ENCODE measurements at regions not wholly inside any gene's neighbourhood (a gene's known extent, or its start where the extent isn't known, plus 50 kb on each side); places are given as distances from the start of the nearest gene placed in this dataset.

DNA sequence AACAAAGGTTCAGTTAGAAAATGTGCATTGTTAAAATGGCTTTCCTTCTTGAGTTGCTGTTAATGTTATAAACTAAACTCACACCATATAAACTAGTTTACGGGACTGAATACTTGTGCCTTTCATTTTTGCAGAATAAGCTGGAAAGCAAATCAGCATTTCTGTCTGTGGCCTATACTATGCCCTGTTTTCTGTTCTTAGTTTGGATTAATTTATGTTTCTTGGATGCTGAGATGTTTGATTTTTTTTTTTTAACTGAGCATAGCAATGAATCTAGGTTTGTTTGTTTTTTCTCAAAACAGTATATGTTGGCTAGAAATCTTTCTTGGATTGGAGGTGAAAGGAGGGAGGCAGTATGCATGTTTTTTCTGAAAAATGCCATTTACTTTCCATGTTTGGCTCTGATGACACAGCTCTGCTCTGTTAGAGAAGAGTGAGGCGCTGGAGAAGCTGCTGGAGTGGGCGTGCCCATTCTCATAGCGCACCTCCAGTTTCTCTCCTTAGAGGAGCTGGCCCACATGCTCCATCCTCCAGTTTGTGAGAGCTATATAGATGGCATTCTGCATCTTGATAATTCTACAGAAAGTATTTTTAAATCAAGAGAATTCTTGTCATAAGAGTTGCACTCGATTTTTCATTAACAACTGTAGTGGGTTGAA lies 423.6 kb upstream of the TPM1 start:
- DNase-seq = no peak

DNA sequence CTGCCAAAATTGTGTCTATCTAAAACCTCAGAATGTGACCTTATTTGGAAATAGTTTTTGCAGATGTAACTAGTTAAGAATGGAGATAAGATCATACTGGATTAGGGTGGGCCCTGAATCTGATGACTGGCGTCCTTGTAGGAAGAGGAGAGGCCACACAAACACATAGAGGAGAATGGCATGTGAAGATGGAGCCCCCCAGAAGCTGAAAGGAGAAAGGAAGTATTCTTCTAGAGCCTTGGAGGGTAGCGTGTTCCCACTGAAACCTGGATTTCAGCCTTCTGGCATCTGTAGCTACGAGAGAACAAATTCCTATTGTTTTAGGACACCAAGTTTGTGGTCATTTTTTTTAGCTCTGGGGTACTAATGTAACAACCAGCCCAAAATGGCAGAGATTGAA lies 423.0 kb upstream of the TPM1 start:
- no peak for DNase-seq

DNA sequence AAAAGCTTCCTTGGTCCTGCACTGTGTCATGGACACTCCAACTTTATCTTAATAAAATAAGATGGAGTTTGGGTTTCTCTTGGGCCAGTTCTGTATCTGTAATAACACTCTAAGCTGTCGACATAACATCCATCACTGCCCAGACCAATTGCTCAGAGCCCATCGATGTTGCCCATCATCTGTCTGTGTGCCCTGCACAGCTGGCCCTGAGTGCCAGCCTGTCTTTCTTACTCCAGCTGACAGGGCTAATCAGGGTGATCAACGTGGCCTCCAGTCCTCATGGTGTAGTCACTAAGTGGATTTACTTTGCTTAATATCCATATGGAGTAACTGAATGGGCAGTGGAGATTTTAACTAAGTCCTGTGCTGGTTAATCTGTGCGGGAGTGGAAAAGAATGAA lies 419.8 kb upstream of the TPM1 start:
- no peak for DNase-seq

DNA sequence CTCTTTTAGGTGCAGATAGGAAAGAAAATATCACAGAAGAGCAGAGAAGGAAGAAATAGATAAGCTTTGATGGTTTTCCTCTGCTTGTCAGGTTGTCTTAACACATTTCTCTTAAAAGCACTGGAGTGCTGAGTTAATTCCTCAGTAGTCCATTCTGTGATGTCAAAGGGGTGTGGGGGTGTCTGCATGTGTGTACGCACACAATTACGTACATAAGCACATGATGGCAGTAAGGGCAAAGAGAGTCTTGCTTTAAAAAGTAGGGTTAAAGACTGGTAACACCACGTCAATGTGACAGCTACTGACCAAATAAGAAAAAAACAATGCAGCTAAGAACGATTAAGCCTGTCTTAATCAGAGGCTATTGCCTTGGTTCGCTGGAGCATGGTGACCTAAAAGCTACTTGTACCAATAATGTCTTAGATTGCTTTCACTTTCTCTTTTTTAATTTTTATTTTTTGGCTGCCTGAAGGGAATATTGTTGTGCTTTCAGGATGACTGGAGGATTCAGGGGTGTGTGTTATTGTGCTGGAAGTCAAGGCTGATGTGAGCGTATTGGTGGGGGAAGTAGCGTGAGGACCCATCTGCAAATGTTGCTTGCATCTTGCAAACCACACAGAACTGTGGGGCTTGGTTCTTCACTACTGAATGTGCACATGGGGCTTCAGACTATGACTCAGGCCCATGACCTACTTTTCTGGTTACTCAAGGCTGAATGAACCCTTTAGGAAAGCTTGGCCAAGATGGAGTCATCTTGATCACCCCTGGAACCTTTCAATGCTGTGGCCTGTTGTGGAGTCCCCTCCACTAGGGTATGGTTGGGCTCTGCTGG lies 417.8 kb upstream of the TPM1 start:
- no peak for DNase-seq

DNA sequence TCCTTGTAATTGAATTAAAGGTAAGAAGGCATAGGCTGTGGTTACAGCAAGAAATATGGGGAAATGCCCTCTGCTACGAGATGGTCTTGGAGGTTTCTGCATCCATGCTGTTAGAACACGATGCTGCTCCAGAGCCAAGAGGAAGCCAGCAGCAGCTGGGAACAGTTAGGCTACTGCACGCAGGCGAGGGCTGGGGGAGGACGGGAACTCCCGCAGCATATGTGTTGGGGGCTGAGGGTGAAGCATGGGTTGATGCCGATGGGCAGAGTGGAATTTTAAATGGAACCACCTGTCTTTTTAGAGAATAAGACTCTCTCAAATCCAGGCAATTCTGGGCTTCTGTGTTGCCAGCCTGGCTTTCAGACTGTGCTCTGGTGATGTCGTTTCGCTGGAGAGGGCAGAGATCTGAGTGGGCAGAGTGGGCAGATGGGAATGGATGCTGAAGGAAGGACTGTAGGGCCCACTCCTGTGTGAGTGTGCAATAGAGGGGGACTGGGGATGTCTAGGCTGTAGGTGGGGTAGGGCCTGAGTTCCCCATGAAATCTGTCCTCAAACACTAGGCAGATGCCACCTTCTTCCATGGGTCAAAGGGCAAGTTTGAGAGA lies 417.0 kb upstream of the TPM1 start:
- DNase-seq = no peak

DNA sequence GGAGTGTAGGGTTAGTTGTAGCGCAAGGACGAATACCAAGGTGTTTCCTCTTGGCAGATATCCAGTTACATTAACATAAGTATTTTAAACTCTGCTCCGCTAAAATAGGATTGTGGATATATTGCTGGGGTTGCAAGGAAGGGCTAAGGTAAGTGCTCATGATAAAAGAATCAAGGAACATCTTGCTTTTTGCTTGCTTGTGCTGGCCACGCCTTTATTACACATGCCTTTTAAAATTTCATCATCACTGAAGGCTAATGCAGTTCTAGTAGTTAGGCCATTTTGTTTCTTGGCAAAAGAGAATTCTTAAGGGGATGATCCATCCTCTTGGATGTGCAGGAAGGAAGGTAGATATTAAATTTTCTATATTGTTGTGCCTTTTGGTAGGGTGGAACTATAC lies 415.6 kb upstream of the TPM1 start:
- DNase-seq = no peak

DNA sequence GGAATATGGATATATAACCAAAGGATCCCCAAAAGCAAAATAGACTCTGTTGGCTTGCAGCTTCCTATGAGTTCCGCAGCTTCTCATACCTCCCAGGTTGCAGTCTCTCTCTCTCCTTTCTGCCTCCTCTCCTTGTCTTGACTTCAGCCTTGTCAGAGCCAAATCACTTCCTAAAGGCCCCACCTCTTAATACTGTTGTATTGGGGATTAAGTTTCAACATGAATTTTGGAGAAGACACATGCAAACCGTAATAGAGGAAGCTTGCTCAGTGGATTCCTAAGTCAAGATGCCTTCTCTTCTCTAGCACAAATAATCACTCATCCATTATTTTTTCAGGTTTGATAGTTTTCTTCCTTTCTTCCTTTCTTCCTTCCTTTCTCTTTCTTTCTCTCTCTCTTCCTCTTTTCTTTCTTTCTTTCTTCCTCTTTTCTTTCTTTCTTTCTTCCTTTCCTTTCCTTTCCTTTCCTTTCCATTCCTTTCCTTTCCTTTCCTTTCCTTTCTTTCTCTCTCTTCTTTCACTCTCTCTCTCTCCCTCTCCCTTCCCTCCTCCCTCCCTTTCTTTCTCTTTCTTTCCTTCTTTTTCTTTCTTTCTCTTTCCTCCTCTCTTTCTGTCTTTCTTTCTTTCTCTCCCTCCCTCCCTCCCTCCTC lies 411.3 kb upstream of the TPM1 start:
- no peak for DNase-seq

DNA sequence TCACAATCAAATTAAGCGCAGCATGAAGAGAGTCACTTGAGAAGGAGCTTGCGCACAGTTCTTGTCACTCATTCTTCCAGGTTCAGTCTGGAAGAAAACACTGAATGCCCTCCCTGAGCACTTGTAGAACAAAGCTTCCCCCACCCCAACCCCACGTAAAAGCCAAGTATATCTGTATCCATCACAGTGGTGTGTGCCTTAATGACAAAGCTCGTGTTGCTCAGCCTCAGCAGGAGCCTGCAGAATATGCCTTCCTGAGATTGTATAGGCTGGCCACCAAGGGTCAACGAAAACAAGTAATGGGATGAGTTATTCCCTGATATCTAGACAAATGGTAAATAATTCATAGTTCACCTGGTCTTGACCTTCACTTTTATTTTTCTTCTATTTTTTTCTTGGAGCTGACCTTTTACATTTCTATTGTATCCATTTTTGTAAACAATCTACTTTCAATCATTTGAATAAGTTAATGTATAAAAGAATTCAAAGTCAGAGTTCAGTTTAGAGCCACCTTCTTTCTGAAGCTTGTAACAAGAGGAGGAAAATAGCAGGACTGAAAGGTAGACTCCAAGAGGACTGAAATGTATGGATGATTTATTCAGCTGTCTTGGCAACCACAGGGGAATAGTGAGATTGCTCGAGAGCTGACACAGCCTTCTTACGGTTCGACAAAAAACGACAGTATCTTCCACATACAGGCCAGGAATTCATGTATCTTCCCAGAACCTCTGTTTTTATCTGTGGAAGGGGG lies 405.5 kb upstream of the TPM1 start:
- DNase-seq = no peak

DNA sequence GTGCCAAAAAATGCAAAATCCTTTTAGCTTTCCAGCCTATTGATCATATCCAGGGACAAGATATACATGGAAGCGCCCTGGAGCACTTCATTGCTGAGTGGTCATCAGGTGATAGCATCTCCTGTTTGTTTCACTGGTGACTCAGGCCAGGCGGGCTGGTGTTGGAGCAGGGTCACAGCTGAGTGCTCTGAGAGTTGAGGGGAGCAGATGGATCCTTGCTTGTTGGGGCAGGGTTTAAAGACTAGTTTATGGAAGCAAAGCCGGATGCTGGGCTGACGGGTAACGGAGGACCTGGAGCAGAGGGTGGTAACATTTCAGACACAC lies 405.0 kb upstream of the TPM1 start:
- DNase-seq = no peak

DNA sequence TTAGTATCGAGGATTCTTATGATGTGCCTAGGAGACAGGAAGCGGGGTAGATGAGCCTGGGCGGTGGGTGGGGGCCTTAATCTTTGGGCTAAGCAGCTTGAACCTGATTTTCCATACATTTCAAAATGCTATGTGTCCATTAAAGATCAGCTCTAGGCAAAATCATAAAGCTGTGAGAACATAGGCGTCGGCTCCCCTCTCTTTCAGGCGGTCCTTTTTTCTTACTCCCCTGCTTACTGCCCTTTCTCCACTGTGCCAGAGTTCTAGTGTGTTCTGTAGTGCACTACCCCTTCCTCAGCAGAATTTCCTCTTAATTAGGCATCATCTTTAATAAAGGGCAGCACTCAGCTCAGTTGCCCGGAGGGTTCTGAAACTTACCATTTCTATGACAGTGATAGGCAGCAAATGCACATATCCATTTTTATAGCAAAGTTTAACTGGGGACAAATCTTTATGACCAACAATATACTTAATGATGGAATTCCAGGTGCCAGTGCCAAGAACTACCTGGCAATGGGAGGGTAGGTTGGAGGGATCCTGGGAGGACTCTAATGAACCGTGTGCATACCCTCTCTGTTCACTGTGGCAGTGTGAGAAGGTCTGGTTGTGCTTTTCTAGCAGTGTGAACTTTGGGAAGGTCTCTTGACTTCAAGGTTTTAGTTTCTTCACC lies 404.5 kb upstream of the TPM1 start:
- no peak for DNase-seq

DNA sequence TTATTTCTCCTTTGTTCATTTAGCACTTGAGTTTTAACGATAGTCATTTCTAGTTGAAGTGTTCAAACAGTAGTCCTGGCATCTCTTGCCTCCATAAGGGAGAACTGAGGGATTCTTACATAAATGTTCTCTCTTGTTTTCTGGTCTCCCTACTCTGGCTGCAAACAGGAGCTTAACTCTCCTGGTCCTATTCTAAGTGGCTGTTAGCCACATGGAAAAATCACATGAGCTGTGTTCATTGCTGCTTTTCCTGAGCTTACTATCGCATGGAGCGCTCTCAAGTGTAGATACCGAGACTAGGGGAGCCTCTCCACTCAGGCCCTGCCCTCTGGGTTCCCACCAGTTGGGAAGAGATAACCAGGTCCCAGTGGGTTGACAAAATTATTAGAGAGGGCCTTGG lies 403.1 kb upstream of the TPM1 start:
- no peak for DNase-seq

DNA sequence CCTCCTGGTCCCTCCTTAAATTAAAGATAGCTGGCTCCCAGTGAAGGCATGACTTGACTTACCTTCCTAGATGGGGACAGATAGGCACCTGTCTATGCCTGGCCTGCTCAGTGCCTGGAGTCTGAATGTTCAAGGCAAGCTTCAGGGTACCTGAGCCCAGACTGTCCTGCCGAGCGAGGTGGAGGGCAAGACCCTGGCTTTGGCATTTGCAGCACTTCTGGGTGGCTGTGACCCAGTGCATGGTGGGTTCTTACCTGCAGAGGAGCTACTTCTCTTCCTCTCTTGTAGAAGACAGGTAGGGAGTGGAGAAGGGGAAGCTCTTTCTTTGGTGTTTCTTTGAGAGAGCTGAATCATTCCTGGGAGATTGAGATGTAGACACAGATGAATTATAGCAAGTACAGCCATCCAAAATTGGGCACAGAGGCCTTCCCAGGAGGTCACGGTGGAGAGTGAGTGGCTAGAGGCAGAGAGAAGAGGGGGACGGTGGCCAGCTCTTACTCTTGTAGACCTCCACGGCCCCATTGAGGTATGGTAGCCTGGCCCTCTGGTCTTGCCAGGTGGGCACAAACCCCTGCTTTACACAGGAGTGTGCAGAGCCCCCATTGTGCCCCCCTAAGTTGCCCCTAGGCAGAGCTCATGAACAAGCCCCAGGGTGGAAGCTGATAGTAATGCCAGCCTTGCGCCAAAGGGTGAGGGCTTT lies 402.5 kb upstream of the TPM1 start:
- no peak for DNase-seq

DNA sequence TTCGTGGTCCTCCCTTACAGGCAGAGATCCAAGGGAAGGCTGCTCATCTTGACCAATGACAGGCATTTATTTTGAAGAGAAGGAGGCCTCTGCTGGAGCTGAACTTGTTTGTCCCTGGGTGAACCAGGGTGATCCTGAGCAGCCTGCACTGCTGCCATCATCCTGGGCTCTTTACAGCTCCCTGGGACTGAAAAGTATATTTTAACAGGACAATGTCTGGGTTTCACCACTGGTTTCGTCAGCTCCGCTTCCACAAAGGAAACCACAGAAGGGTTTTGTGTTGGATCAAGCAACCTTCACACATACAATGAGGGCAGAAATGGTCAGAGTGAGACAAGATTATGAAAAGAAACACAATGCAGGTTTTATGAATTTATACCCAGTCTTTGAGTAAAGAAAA lies 400.7 kb upstream of the TPM1 start:
- no peak for DNase-seq

DNA sequence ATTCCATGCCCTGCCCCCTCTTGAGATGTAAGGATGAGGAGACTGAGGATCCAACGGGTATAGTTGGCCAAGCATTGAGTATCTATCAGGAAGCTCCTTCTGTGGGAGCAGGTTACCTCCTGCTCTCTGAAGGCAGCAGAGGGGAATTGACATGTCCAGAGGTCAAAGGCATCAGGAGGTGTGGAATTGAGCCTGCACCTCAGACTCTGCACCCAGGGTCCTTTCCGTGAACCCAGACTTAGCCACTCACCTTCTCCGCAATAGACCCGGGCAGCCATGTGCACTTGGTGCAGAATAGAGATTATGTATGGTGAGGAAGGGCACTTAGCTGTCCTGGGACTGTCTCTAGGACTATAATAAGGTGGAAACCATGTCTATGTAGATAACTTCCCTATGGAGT lies 399.0 kb upstream of the TPM1 start:
- no peak for DNase-seq

DNA sequence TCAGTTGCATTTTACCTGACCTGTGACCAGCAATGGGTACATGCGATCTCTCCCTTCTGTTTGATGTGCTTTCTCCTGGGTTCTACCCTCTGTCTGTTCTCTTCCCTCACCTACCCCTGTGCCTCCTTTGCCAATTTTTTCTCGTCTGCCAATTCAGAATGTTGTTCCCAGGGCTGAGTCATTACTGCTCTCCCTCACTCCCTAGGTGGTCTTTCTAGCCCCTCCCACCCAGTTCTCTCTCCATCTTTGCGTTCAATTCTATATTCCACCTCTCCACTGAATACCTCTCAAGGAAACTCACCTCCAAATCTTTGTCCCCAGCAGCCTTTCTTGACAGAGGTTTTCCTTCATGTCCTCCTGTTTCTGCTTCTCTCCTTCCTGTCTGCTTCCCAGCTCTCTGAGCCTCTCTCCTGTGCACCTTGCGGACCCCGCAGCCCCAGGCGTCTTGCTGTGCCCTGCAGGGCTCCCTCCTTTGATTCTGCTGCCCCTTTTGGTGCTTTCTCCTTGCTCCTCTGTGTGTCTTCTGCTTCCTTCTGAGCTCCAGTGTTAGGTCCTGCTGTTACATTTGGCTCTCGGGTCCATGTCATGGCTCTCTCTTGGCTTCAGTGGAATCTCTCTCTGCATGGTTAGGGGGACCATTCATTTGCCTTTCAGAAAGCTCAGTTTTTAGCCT lies 398.2 kb upstream of the TPM1 start:
- no peak for DNase-seq

DNA sequence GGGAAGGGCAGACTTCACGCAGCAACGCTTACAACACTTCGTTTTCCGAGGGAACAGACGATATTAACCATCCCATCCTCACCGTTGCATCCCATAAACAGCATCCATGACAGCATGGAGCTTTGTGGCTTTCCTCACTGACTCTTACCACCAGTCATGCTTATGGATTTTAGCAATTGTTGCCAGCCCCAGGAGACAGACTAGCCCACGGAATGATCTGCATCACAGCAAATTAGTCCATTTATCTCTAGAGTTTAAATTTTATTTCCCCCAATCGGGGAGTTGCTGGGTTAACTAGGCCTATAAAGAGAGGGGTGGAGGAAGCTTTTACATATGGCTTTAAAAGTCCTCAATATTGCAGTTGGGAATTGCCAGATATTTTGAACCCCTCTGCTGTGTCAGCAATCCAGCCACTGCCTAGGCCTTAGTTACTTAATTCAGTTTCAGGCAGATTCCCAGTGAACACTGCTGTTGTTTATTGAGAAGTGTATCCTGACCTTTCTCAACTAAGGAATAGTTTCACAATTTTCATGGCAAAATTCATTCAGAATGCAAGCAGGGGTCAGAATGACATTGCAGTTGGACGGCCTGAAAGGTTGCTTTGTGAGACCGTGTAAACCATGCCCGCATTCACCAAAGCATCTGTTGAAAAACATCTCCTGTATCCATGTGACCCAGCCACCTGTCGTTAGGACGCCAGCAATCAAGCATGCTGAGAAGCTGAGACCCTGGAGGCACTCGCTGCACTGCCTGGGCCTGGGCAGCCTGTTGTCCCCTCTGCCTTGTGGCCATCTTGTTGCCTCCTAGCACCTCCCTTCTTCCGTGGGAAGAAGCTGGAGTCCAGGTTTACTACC lies 397.4 kb upstream of the TPM1 start:
- no peak for DNase-seq

DNA sequence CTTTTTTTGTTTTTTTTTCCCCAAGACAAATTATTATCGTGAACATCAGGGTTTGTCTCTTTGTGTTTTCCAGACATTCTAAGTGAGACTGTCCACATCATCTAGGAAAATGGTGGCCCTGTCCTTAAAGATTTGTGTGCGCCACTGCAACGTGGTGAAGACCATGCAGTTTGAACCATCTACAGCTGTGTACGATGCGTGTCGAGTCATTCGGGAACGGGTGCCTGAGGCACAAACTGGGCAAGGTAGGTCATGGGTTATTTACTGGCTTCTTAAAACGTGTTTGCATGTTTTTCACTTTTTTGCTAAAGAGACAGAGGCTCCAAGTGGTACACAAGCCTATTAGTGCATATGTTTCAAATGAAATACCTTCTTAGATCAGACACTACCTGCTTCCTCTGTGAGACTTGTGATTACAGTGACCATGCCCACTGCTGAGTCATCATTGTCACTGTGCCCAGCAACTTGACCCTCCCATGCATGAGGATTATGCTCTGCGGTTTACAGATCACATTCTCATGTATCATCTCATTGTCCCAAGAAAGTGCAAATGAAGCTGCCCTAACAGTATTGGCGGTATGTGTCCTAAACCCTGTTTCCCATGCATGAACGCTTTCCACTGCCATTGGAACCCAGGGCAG lies 395.2 kb upstream of the TPM1 start:
- no peak for DNase-seq

DNA sequence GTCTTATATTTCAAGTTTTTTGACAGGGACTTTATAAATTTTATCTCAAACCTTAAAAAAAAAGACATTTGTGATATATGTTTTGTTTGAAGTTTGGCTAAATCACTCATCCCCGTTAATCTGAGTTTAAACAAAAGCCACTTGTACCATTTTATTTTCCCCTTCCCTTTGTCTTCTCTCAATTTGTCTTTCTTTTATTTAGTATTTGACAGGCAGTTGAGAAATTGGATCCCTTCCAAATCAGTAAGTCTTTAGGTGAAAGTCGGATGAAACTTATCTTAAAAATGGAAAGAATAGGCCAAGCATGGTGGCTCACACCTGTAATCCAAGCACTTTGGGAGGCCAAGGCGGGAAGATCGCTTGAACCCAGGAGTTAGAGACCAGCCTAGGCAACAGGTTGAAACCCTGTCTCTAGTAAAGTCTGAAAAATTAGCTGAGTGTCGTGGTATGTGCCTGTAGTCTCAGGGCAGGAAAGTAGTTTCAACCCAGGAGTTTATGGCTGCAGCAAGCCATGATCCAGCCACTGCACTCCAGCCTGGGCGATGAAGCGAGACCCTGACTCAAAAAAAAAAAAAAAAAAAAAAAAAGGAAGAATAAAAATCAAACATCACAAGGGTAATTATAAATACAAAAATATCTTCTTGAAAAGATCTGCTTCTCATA lies 394.6 kb upstream of the TPM1 start:
- DNase-seq = no peak

DNA sequence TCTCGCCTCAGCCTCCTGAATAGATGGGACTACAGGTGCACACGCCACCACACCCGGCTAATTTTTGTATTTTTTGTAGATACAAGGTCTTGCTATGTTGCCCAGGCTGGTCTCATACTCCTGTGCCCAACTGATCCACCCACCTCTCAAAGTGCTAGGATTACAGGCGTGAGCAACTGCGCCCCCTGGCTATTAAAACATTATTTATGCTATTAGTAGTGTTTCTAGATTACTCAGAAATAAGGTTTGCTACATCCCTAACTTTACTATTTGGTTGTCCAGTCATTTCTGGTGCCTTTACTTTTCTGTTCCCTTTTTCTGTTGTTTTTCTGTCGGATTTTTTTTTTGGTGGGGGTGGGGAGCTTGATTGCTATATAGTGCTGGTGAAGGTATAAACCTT lies 393.6 kb upstream of the TPM1 start:
- peak; percentile 26 for DNase-seq
